ENCODE measurements at regions not wholly inside any gene's neighbourhood (a gene's known extent, or its start where the extent isn't known, plus 50 kb on each side); places are given as distances from the start of the nearest gene placed in this dataset.

GRCh38 chr4:138535316-138535715 is 293.2 kb upstream of the SLC7A11 start:
- no peak overlapping the region for H3K27ac ChIP-seq
- no peaks in the 10 kb centered on the region for H3K27me3 ChIP-seq
- WGBS, 3 donors: 63 to 76% (median 74%) methylated on average over 2 of the region's 2 CpGs
- TF ChIP-seq EP300 (IDR thresholded peaks at IDR 0.05) (no peak), CTCF (IDR thresholded peaks at IDR 0.05) (no peak), POLR2A (IDR thresholded peaks at IDR 0.05) (no peak)
- H3K4me3 ChIP-seq: no peak overlapping the region
- no peak for DNase-seq
- no peaks in the 10 kb centered on the region for H3K9me3 ChIP-seq
- intact Hi-C loops (cut with DNase I): no loop called here
- H3K4me1 ChIP-seq (ENCODE audit: insufficient read depth): no peaks in the 10 kb centered on the region
- no peaks in the 10 kb centered on the region for H3K36me3 ChIP-seq

- DNase-seq: no peak
- Histone ChIP-seq H3K27ac (no peak overlapping the region), H3K36me3 (no peaks in the 10 kb centered on the region), H3K9me3 (no peaks in the 10 kb centered on the region), H3K4me1 (ENCODE audit: insufficient read depth) (no peaks in the 10 kb centered on the region), H3K27me3 (no peaks in the 10 kb centered on the region), H3K4me3 (no peak overlapping the region)
- TF ChIP-seq EP300 (IDR thresholded peaks at IDR 0.05) (no peak), CTCF (IDR thresholded peaks at IDR 0.05) (no peak), POLR2A (IDR thresholded peaks at IDR 0.05) (no peak)
- 82 to 97% (median 94%) methylated on average over 1 of the region's 1 CpG for whole genome bisulfite sequencing, 3 donors
- intact Hi-C loops (cut with DNase I): no loop called here
These were observed 280.2 kb upstream of the SLC7A11 start for GRCh38 chr4:138522366-138522765.

GRCh38 chr4:138521809-138522208 is 279.7 kb upstream of the SLC7A11 start:
- H3K4me1 ChIP-seq (ENCODE audit: insufficient read depth): no peaks in the 10 kb centered on the region
- no peaks in the 10 kb centered on the region for H3K27me3 ChIP-seq
- no peaks in the 10 kb centered on the region for H3K36me3 ChIP-seq
- 67 to 75% (median 69%) methylated on average over 4 of the region's 4 CpGs for WGBS, 3 donors
- no peak for DNase-seq
- no peak overlapping the region for H3K27ac ChIP-seq
- intact Hi-C loops (cut with DNase I): no loop called here
- TF ChIP-seq POLR2A (IDR thresholded peaks at IDR 0.05) (no peak), CTCF (IDR thresholded peaks at IDR 0.05) (no peak)
- H3K9me3 ChIP-seq: no peaks in the 10 kb centered on the region
- H3K4me3 ChIP-seq: no peak overlapping the region

GRCh38 chr4:138519436-138519835 is 277.3 kb upstream of the SLC7A11 start:
- intact Hi-C loops (cut with DNase I): no loop called here
- Histone ChIP-seq H3K4me1 (ENCODE audit: insufficient read depth) (no peaks in the 10 kb centered on the region), H3K9me3 (no peaks in the 10 kb centered on the region), H3K4me3 (no peak overlapping the region), H3K27ac (no peak overlapping the region), H3K27me3 (no peaks in the 10 kb centered on the region), H3K36me3 (no peaks in the 10 kb centered on the region)
- 21 to 24% (median 24%) methylated on average over 2 of the region's 2 CpGs for WGBS, 3 donors
- DNase-seq: no peak
- no peak for TF ChIP-seq POLR2A (IDR thresholded peaks at IDR 0.05)
- no peak for TF ChIP-seq CTCF (IDR thresholded peaks at IDR 0.05)
- no peak for TF ChIP-seq EP300 (IDR thresholded peaks at IDR 0.05)

GRCh38 chr4:138513535-138513934 is 271.4 kb upstream of the SLC7A11 start:
- Histone ChIP-seq H3K9me3 (no peaks in the 10 kb centered on the region), H3K4me1 (ENCODE audit: insufficient read depth) (no peaks in the 10 kb centered on the region), H3K36me3 (no peaks in the 10 kb centered on the region), H3K4me3 (no peak overlapping the region), H3K27ac (no peak overlapping the region), H3K27me3 (no peaks in the 10 kb centered on the region)
- DNase-seq: no peak
- intact Hi-C loops (cut with DNase I): no loop called here
- TF ChIP-seq EP300 (IDR thresholded peaks at IDR 0.05): no peak
- 77 to 89% (median 88%) methylated on average over 1 of the region's 1 CpG for WGBS, 3 donors
